ENCODE measurements at regions not wholly inside any gene's neighbourhood (a gene's known extent, or its start where the extent isn't known, plus 50 kb on each side); places are given as distances from the start of the nearest gene placed in this dataset.

GRCh38 chr17:45677770-45678169 lies 106.3 kb upstream of the CRHR1 start:
- TF ChIP-seq POLR2A (IDR thresholded peaks at IDR 0.05) = no peak
- TF ChIP-seq, protein P1, sequence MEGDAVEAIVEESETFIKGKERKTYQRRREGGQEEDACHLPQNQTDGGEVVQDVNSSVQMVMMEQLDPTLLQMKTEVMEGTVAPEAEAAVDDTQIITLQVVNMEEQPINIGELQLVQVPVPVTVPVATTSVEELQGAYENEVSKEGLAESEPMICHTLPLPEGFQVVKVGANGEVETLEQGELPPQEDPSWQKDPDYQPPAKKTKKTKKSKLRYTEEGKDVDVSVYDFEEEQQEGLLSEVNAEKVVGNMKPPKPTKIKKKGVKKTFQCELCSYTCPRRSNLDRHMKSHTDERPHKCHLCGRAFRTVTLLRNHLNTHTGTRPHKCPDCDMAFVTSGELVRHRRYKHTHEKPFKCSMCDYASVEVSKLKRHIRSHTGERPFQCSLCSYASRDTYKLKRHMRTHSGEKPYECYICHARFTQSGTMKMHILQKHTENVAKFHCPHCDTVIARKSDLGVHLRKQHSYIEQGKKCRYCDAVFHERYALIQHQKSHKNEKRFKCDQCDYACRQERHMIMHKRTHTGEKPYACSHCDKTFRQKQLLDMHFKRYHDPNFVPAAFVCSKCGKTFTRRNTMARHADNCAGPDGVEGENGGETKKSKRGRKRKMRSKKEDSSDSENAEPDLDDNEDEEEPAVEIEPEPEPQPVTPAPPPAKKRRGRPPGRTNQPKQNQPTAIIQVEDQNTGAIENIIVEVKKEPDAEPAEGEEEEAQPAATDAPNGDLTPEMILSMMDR (IDR thresholded peaks at IDR 0.05 in 4 of 5, conservative IDR thresholded peaks at IDR 0.05 in 1 of 5) = no peak
- Histone ChIP-seq H3K4me1 (no peaks in the 10 kb centered on the region), H3K4me3 (no peak overlapping the region), H3K27me3 (peaks cover 0 to 2% (median 0%) of the 10 kb centered on the region in 3 donors), H3K36me3 (no peaks in the 10 kb centered on the region), H3K9me3 (no peaks in the 10 kb centered on the region), H3K27ac (no peak overlapping the region)
- in situ Hi-C loops (cut with MboI; ENCODE audit: low sequenced_read_pairs in 4 of 4) = no loop called here
- intact Hi-C loops (cut with DNase I; ENCODE audit: low total_unique reads) = no loop called here
- ATAC-seq (no peak), DNase-seq (no peak)

DNA sequence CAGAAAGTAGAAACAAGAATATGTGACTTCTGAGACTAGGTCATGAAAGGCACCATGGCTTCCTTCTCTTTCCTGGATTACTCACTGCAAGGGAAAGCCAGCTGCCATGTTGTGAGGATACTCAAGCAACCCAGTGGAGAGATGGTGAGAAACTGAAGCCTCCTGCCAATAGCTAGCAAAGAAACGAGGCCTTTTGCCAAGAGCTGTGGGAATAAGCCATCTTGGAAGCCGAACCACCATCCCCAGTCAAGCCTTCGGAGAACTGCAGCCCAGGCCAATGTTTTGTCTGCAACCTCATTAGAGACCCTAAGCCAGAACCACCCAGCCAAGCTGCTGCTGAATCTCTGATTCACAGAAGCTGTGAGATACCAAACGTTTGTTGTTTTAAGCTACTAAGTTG lies 104.7 kb upstream of the CRHR1 start:
- DNase-seq = no peak
- Histone ChIP-seq H3K9me3 (no peaks in the 10 kb centered on the region), H3K4me3 (no peak overlapping the region), H3K27ac (no peak overlapping the region), H3K27me3 (peaks cover 0 to 2% (median 0%) of the 10 kb centered on the region in 3 donors), H3K36me3 (no peaks in the 10 kb centered on the region), H3K4me1 (no peaks in the 10 kb centered on the region)
- intact Hi-C loops (cut with DNase I; ENCODE audit: low total_unique reads) = no loop called here
- ATAC-seq = no peak
- in situ Hi-C loops (cut with MboI; ENCODE audit: low sequenced_read_pairs in 4 of 4) = no loop called here
- TF ChIP-seq POLR2A (IDR thresholded peaks at IDR 0.05) = no peak
- TF ChIP-seq, protein P1 (IDR thresholded peaks at IDR 0.05 in 4 of 5, conservative IDR thresholded peaks at IDR 0.05 in 1 of 5) = no peak

DNA sequence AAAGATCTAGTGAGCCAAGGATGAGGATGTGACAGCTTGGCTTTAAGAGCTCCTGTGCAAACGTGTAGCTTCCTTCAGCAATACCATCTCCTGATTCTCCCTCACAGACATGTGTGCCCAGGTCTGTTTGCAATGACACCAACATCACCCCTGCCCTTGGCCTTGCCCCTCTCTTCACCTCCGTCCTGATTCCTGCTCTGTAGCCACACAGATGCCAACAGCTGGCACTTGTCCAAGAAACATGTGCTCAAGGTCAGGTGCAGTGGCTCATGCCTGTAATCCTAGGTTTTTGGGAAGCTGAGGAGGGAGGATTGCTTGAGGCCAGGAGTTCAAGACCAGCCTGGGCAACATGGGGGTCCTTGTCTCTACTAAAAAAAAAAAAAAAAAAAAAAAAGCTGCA lies 103.8 kb upstream of the CRHR1 start:
- no peaks in the 10 kb centered on the region for H3K9me3 ChIP-seq
- no peak for TF ChIP-seq POLR2A (IDR thresholded peaks at IDR 0.05)
- TF ChIP-seq, protein P1 (IDR thresholded peaks at IDR 0.05 in 4 of 5, conservative IDR thresholded peaks at IDR 0.05 in 1 of 5) = no peak
- no peaks in the 10 kb centered on the region for H3K36me3 ChIP-seq
- in situ Hi-C loops (cut with MboI; ENCODE audit: low sequenced_read_pairs in 4 of 4) (no loop called here), intact Hi-C loops (cut with DNase I; ENCODE audit: low total_unique reads) (no loop called here)
- no peaks in the 10 kb centered on the region for H3K4me1 ChIP-seq
- ATAC-seq (no peak), DNase-seq (no peak)
- H3K27me3 ChIP-seq = peaks cover 0 to 2% (median 0%) of the 10 kb centered on the region in 3 donors
- no peak overlapping the region for H3K27ac ChIP-seq
- H3K4me3 ChIP-seq = no peak overlapping the region

- intact Hi-C loops (cut with DNase I; ENCODE audit: low total_unique reads) = no loop called here
- no peaks in the 10 kb centered on the region for H3K9me3 ChIP-seq
- H3K4me3 ChIP-seq = no peak overlapping the region
- H3K36me3 ChIP-seq = no peaks in the 10 kb centered on the region
- DNase-seq (no peak), ATAC-seq (no peak)
- TF ChIP-seq POLR2A (IDR thresholded peaks at IDR 0.05) = no peak
- TF ChIP-seq, protein P1 (IDR thresholded peaks at IDR 0.05 in 4 of 5, conservative IDR thresholded peaks at IDR 0.05 in 1 of 5) = no peak
- H3K27ac ChIP-seq = no peak overlapping the region
- peaks cover 0 to 2% (median 0%) of the 10 kb centered on the region in 3 donors for H3K27me3 ChIP-seq
- H3K4me1 ChIP-seq = no peaks in the 10 kb centered on the region
- in situ Hi-C loops (cut with MboI; ENCODE audit: low sequenced_read_pairs in 4 of 4) = no loop called here
Measured at GRCh38 chr17:45681706-45682105, 102.4 kb upstream of the CRHR1 start.

DNA sequence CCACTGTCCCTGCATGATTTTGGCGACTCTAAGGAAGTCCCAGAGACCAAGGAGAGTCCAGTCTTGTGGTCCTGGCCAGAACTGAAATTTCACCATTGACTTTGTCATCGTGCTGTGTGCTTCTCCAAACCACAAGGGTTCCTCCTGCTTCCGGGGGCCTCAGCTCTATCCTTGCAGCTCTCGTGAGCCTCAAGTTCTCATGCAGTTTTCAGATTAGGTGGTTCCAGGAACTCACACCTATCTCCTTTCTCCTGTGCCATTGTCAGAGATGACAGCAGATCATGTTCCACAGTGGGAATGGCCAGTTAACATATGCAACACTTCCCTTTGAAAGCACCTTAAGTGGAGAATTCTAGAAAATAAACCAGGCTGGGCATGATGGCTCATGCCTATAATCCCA lies 97.9 kb upstream of the CRHR1 start:
- no peak overlapping the region for H3K4me3 ChIP-seq
- ATAC-seq (no peak), DNase-seq (no peak)
- no peaks in the 10 kb centered on the region for H3K4me1 ChIP-seq
- intact Hi-C loops (cut with DNase I; ENCODE audit: low total_unique reads) (no loop called here), in situ Hi-C loops (cut with MboI; ENCODE audit: low sequenced_read_pairs in 4 of 4) (no loop called here)
- H3K36me3 ChIP-seq = no peaks in the 10 kb centered on the region
- TF ChIP-seq POLR2A (IDR thresholded peaks at IDR 0.05) = no peak
- TF ChIP-seq, protein P1 (IDR thresholded peaks at IDR 0.05 in 4 of 5, conservative IDR thresholded peaks at IDR 0.05 in 1 of 5) = no peak
- H3K27ac ChIP-seq = no peak overlapping the region
- H3K9me3 ChIP-seq = no peaks in the 10 kb centered on the region
- peaks cover 5 to 19% (median 8%) of the 10 kb centered on the region in 3 donors for H3K27me3 ChIP-seq
